CD4-positive, alpha-beta T cell treated with Interferon gamma for 1 hour (primary cell): ENCODE measurements at regions not wholly inside any gene's neighbourhood (a gene's known extent, or its start where the extent isn't known, plus 50 kb on each side); places are given as distances from the start of the nearest gene placed in this dataset.

Experiments
- DNase-seq: peaks from one replicate; pipeline ENCODE4 v3.0.0-alpha.2; 2020

GRCh38 chr5:60330236-60330635 is 369.7 kb downstream of the DEPDC1B start:
- DNase-seq: no peak

GRCh38 chr5:60325870-60326269 is 374.1 kb downstream of the DEPDC1B start:
- no peak for DNase-seq

GRCh38 chr5:60323596-60323995 is 376.4 kb downstream of the DEPDC1B start:
- no peak for DNase-seq

- DNase-seq: no peak
These were observed 387.9 kb downstream of the DEPDC1B start for GRCh38 chr5:60312098-60312497.

- DNase-seq: no peak
These were observed 400.0 kb downstream of the DEPDC1B start for GRCh38 chr5:60299944-60300343.

GRCh38 chr5:60297658-60298057 is 402.3 kb downstream of the DEPDC1B start:
- no peak for DNase-seq

GRCh38 chr5:60295423-60295822 is 401.9 kb upstream of the PDE4D start:
- no peak for DNase-seq

- DNase-seq: no peak
These were observed 400.0 kb upstream of the PDE4D start for GRCh38 chr5:60293518-60293917.

- peak; percentile 40 for DNase-seq
These were observed 393.7 kb upstream of the PDE4D start for GRCh38 chr5:60287174-60287771.

GRCh38 chr5:60285910-60286309 is 392.4 kb upstream of the PDE4D start:
- no peak for DNase-seq

GRCh38 chr5:60280943-60281342 is 387.4 kb upstream of the PDE4D start:
- no peak for DNase-seq

- DNase-seq: no peak
These were observed 384.4 kb upstream of the PDE4D start for GRCh38 chr5:60277941-60278340.

- DNase-seq: no peak
These were observed 381.2 kb upstream of the PDE4D start for GRCh38 chr5:60274747-60275146.

GRCh38 chr5:60271517-60271916 is 378.0 kb upstream of the PDE4D start:
- DNase-seq: no peak

GRCh38 chr5:60267907-60268306 is 374.4 kb upstream of the PDE4D start:
- no peak for DNase-seq

- DNase-seq: no peak
These were observed 369.8 kb upstream of the PDE4D start for GRCh38 chr5:60263346-60263745.

- DNase-seq: no peak
These were observed 369.2 kb upstream of the PDE4D start for GRCh38 chr5:60262576-60263295.

- DNase-seq: no peak
These were observed 368.2 kb upstream of the PDE4D start for GRCh38 chr5:60261732-60262131.

- DNase-seq: no peak
These were observed 367.1 kb upstream of the PDE4D start for GRCh38 chr5:60260658-60261057.

- DNase-seq: no peak
These were observed 366.2 kb upstream of the PDE4D start for GRCh38 chr5:60259730-60260129.

- DNase-seq: no peak
These were observed 364.2 kb upstream of the PDE4D start for GRCh38 chr5:60257596-60258271.

- no peak for DNase-seq
These were observed 363.0 kb upstream of the PDE4D start for GRCh38 chr5:60256546-60256945.

- DNase-seq: peak; percentile 15
These were observed 355.4 kb upstream of the PDE4D start for GRCh38 chr5:60248901-60249300.

- DNase-seq: no peak
These were observed 350.2 kb upstream of the PDE4D start for GRCh38 chr5:60243713-60244112.
